RCC 7860 (cell line): ENCODE measurements at regions not wholly inside any gene's neighbourhood (a gene's known extent, or its start where the extent isn't known, plus 50 kb on each side); places are given as distances from the start of the nearest gene placed in this dataset.
"Not testable (repeated sequence)": the region's sequence is repeated elsewhere in the genome, so short reads cannot be mapped to it uniquely, and the experiment has no call there.

Experiments used
- DNase-seq: peaks from one replicate; pipeline ENCODE4 v3.0.0-alpha.2; 2015; ENCODE audit warnings: low spot score
- FAIRE-seq: peaks from 2 replicates; lab custom pipeline; 2012; peaks lifted over from hg19 to GRCh38; lab: Jason Lieb, UNC

DNA sequence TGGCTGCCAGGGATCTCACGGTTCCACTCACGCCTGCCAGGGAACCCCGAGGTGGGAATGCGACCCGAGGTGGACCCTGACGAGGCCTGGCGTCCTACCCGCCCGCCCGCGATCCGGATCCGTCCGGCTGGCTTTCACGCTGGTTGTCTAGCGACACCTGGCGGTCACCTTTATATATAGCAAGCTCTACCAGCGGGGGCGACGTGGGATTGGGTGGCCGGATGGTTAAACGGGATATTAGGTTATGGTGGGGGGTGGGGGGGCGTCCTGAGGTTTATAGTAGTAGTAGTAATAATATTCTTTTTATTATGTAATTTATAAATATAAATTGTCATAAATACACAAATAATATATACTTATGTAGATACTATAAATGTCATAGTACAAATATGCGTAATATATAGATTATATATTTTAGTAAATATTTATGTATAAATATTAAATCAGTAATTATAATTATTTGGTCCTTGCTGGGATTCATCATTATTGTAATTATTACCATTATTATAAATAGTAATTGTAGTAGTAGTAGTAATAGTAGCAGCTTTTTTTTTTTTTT lies 136.9 kb downstream of the KCNJ12 start:
- peak; percentile 12 for DNase-seq
- FAIRE-seq: peak; percentile 63

DNA sequence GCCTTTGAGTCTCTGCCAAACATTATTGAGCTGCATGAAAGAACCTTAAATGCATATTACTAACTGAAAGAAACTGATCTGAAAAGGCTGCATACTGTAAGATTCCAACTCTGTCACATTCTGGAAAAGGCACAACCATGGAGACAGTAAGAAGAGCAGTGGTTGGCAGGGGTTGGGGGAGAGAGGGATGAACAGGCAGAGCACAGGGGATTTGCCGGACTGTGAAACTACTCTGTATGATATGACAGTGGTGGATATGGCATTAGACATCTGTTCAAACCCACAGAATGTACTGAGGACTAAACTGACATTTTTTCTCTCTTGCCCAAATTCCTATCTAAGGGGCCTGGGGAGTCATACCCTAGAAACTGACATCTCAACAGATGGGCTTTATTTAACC lies 138.4 kb downstream of the KCNJ12 start:
- not testable (repeated sequence) for FAIRE-seq, DNase-seq

DNA sequence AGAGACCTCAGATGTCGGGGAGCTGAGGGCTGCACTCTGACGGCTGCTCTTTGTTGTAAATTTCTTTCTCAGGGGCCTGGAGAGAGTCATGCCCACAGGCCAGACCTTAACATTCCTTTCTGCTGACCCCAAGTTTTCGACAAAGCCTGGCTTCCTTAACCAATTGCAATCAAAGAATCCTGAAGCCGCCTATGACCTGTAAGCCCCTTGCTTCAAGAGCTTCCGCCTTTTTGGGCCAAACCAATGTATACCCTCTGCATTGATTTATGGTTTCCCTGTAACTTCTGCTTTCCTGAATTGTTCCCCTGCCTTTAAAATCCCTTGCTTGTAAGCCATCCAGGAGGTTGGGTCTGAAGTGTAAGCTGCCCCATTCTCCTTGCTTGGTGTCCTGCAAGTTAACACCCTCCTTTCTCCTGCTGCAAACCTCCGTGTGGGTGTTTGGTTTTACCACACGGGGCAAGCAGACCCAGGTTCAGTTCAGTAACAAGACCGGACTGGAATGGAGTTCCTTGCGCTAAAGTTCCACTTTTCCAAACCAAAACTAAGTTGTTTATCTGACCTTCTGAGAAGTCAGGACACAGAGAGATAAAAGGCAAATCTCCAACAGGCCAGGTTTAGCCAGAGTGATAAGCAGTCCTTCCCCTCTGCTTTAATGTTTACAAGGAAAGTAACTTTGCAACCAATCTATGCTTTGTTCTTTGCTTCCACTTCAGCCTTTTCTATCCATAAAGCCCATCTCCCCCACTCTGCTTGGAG lies 141.6 kb downstream of the KCNJ12 start:
- FAIRE-seq (no peak), DNase-seq (no peak)

DNA sequence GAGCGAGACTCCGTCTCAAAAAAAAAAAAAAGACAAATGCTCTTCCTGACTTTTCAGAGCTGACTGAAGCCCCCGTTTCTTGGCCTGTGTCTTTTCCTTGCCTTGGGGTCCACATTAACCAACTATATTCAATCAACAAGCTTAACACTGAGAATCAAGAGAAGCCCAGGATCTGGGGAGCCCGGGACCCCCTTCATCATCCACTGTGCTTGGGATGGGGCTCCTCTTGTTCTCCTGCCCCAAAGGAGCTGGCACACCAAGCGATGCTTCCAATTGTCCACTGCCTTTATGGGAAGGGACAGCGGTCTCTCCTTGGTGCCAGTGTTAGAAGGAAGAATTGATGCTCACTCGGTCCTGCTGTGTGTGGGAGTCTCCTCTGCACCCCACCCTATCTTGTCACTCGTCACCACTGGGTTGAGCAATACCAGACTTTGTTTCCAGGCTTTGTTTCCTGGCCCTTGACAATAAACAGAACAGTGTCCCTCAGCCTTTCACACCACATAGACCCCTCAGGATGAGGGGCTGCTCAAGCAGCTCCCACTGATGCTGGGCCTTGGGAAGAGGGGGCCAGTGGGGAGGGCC lies 146.7 kb downstream of the KCNJ12 start:
- DNase-seq (no peak), FAIRE-seq (no peak)

DNA sequence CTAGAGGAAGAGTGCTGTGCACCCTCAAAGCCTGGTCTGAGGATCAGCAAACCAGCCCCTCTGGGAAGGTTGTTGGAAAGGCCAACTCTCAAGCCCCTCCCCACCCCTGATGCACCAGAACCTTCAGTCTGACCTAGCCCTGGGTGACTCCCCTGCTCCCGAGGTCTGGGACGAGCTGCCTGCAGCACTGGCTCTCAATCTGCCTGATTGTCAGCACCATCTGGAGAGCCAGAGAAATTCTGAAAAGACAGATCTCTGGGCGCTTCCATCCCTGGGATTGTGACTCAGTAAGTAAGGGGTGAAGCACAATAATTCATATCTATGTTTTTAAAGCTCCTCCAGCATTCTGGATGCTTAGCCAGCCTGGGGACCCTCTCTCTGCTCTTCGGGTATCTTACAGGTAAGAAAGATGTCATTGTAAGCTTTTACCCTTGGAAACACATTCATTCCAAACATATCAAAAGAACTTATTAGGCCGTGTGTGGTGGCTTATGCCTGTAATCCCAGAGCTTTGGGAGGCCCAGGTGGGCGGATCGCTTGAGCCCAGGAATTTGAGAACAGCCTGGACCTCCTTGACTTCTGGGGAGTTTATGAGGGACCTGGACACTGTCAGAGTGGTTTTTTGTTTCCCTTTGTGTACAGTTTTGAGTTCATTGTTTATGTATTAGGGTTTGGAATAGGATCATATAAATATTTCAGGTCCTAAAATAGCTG lies 147.5 kb downstream of the KCNJ12 start:
- no peak for DNase-seq

DNA sequence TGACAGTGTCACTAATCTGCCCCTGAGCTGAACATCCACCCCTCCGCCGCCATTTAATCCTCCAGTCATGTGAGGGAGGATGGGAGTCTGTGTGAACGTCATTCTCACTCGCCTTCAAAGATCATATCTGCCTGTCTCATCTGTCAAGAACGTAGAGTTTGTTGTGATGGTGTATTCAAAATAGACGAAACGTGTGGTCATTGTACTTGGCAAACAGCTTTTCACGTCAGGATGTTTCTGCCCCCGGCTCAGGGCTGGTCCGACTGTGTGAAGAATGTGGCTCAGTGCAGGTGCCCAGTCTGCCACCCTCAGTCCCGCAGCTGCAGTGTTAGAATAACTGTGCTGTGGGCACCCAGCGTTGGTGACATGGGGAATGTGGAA lies 148.0 kb downstream of the KCNJ12 start:
- FAIRE-seq (no peak), DNase-seq (no peak)

More for the DNA sequence above, 147.5 kb downstream of the KCNJ12 start:
- no peak for FAIRE-seq

DNA sequence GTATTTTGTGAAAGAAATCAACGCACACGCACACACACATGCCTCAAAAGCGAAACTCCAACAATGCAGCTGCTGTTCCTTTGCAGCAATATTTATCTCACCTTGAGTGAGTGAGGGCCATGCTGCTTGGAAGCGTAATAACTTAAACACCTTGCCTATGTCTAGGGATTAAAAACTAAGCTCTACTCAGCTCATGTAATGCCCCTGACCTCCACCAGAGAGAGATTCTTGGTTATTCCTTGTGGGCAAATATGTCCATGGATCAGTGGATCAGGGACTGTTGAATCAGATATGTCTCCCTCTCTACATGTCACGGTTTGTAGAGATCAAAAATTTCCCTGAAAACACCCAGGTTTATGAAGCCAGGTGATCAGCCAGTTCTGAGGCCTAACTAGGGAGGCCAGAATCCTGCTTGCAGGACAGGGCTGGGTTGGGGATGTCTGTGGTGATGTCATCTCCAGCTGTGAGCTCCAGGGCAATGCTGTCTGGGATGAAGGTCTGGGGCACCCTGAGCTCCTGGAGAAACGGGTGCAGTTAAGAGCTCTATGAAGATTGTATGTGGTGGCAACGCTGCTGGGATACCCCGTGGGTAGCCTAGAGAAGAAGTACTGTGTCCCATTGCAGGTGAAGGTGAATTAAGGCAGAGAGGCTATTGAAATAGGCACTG lies 149.4 kb downstream of the KCNJ12 start:
- FAIRE-seq (no peak), DNase-seq (no peak)

DNA sequence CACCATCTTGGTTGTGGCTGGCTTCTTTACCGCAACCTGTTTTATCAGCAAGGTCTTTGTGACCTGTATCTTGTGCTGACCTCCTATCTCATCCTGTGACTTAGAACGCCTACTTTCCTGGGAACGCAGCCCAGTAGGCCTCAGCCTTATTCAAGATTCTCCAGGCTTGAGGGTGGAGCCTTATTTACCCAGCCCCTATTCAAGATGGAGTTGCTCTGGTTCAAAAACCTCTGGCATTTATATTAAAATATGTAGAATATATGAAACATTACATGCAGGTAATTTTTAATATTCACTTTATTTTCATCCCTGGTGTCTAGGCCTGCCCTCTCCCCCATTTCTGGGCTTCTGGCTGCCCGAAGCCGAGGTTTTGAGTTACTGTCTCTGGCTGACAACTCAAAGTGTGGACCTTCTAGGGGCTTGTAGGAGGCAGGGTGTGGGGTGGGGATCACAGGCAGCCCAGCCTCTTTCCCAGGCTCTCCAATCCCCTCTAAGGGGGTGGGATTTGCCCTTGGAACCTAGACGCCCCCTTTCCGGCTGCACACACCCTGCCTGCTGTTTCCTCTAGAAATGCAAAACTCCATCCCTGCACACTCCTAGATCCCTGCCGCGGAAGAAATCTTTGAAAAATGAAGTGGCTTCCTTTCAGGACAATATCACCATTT lies 152.0 kb downstream of the KCNJ12 start:
- DNase-seq (no peak), FAIRE-seq (no peak)

DNA sequence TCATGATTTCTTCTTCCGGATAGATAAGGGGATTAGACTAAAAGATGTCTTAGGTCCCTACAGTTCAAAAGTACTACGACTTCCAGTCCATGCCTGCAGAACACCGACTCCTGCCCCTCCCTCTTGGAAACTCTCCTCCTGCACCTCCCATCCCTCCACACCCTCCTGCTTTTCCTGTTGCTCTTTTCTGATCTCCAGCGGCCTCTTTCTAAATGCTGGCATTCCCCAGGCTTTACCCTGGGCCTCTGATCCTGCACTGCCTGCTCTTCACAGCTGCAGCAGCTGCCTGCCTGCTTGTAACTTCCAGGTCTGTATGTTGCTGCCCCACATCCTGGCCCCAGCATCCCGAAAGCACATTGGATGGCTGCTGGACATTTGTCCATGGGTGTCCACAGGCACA lies 154.2 kb downstream of the KCNJ12 start:
- no peak for FAIRE-seq
- no peak for DNase-seq

DNA sequence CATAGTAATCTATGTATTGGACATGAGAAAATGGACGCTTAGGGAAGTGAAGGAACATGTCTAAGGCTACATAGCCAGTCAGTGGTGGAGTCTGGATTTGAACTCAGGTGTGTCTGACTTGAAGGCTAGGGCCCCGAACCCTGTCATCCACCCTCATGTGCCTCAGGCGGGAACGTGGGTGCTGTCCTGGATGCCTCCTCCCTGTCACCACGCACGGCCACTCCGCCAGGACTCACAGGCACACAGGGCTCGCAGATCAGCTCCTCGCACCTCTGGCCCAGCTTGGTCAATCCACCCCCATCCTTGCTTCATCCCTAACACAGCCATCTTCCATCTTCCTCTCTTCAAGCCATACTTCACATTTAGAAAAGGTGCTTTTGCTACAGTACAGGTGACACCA lies 154.7 kb downstream of the KCNJ12 start:
- no peak for DNase-seq
- FAIRE-seq: no peak

DNA sequence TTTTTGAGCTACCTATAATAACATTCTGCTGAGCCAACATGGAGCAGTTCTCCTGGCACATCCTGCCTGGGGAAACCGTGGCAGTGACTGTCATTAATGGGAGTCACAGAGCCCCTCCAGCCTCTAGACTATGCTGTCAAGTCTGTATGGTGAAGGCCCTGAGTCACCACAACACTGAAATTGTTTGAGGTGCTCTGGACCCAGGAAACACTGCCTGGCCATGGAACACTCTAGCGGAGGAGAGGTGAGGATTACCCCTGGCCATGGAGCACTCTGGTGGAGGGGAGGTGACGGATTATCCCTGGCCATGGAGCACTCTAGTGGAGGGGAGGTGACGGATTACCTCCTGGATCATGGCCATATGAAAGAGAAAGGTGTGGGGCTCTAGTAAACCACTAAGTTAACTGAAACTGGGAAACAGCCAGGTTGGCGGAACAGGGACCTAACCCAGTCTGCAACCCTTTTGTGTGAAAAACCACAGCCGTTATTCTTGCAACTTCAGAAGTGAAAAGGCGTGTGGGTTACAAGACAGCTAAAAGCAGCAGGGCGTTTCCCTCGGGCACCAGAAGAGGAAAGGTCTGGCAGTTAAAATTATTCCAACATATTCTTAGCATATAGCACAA lies 156.7 kb downstream of the KCNJ12 start:
- FAIRE-seq: no peak
- no peak for DNase-seq

DNA sequence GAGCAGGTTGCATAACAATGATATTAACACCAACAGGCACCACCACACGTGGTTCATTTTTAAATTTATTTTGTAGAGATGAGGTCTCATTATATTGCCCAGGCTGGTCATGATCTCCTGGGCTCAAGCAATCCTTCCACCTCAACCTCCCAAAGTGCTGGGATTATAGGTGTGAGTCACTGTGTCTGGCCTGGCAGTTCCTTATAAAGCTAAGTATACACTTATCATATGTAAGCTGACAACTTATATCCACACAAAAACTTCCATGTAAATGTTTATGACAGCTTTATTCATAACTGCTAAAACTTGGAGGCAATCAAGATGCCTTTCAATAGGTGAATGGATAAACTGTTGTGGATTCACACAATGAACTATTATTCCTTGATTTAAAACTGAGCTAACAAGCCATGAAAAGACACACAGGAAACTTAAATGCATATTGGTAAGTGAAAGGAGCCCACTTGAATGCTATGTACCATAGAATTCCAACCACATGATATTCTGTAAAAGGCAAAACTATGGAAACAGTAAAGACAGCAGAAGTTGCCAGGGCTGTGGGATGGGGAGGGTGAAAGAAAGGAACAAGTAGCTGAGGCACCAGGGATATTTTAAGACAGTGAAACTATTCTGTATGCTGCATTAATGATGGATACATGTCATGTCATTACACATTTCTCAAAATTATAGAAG lies 156.5 kb upstream of the KCNJ18 start:
- FAIRE-seq (no peak), DNase-seq (no peak)

DNA sequence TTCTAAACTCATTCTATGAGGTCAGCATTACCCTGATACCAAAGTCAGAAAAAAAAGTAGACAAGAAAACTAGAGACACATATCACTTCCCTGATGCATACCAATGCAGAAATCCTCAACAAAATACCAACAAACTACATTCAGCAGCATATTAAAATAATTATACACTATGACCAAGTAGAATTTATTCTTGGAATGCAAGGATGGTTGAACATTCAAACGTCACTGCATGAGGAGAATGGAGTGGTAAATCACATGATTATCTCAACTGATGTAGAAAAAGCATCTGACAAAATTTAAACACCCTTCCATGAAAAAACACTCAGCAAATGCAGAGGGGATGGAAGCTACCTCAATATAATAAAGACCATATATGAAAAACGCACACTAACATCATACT lies 155.0 kb upstream of the KCNJ18 start:
- FAIRE-seq (no peak), DNase-seq (no peak)

DNA sequence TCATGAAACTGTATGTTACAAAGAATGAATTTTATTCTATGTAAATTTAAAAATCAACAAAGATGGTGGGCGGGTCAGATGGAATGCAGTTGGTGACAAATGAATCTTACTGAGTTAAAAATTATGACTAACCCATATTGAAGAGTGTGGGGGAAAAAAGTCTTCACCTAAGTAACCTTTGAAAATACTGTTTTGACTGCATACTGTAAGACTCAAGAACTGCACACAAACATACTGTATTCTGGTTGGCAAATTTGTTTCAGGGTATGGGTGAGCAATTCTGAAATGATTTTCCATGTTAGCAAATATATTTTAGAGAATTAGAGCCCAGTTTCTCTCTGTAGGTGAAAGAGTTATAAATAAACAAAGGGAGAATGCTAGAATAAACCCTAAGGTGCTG lies 153.7 kb upstream of the KCNJ18 start:
- DNase-seq: no peak
- no peak for FAIRE-seq

DNA sequence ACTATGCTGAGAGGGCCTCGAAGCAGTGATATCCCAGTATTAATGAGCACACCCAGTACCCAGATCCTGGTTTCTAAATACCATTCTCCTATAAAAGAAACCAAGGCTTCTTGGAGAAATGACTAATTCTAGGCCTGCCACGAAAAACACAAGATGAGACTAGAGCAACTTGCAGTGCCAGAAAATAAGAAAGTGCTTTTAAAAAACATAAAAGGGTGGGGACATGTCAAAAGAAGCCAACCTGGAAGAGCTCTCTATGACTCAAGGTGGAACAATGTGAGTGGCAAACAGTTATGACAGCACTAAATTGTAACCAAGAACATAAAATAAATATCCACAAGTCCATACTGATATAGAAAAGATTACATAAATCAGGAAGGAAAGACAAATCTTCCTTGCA lies 153.2 kb upstream of the KCNJ18 start:
- no peak for FAIRE-seq
- peak; percentile 14 for DNase-seq

DNA sequence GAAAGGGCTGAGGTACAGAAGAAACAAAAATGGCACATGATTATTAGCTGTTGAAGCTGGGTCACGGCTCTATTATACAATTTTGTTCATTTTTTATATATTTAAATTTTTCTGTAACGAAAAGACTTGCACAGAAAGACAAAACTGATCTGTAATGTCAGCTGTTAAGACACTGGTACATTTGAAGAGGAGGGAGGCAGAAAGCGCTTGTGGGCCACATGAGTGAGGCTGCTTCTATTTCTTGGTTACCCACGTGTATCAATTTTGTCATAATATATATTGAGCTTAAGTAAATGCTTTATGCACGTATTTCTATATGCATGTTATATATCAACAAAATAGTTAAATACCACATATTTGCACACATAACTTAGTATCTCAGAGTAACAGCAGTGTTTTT lies 151.8 kb upstream of the KCNJ18 start:
- DNase-seq (no peak), FAIRE-seq (no peak)

DNA sequence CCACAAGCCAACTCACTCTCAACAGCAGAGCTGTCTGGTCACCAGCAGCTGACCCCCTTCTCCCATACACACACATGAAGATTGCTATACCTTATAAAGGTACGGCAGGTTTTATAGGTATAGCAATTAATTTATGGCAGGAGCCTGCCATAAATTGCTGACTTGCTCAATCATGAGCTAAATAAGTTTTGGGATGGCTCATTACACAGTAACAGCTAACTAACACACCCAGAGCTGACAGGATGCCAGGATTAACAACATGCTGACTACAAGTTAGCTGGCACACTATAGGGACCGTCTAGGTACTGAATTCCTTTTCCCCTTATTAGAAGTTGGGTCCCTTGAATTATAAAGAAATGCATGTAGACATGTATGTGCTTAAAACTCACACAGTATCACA lies 150.3 kb upstream of the KCNJ18 start:
- FAIRE-seq (no peak), DNase-seq (no peak)

DNA sequence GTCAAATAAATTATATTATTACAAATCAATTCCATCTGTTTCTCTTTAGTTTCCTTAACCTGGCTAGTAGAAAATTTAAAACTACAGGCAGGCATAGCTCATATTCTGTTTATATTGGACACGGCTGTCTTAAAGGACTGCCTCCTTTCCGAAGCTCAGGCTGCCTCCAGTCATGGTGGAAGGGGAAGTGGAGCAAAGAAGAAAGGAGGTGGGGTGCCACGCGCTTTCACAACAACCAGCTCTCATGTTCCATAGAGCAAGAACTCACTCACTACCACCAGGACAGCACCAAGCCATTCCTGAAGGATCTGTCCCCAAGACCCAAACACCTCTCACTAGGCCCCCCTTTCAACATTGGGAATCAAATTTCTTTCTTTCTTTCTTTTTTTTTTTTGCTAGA lies 149.3 kb upstream of the KCNJ18 start:
- FAIRE-seq (no peak), DNase-seq (no peak)

DNA sequence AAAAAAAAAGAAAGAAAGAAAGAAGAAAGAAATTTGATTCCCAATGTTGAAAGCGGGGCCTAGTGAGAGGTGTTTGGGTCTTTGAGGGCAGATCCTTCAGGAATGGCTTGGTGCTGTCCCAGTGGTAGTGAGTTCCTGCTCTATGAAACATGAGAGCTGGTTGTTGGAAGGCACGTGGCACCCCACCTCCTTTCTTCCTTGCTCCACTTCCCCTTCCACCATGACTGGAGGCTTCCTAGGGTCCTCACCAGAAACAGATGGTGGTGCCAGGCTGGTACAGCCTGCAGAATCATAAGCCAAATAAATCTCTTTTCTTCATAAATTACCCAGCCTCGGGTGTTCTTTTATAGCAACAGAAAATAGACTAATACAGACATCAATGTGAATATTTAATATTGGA lies 147.3 kb upstream of the KCNJ18 start:
- FAIRE-seq (no peak), DNase-seq (no peak)

DNA sequence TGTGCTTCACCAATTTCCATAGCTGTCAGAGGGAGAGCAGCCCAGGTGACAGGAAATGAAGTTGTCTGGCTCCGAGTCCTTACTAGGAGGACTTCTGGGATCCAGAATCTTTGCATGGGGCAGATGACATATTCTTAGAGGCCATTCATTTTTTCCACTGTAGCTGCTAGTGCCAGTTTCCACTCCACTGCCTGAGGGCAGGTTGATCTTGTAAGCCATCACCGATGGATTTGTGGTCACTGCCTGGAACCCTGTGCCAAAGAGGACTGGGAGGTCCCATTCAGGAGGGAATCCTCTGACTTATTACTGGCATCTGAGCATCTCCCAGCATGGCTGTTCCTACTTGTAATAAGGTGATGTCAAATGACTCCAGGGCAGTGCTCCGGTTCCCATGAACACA lies 144.1 kb upstream of the KCNJ18 start:
- DNase-seq (no peak), FAIRE-seq (no peak)
